ENCODE measurements at regions not wholly inside any gene's neighbourhood (a gene's known extent, or its start where the extent isn't known, plus 50 kb on each side); places are given as distances from the start of the nearest gene placed in this dataset.

DNA sequence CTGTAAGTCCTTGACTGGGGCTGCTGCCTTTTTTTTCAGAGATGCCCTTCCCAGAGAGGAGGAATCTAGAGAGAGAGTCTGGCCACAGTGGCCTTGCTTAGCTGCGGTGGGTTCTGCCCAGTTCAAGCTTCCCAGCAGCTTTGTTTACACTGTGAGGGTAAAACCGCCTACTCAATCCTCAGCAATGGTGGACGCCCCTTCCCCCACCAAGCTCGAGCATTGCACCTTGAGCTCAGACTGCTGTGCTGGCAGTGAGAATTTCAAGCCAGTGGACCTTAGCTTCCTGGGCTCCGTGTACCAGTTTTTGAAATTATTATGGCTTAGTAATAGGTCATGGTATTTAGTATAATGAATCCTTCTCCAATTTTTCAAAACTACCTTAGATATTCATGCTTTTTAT lies 395.4 kb downstream of the NPIPA7 start:
- no peaks in the 10 kb centered on the region for H3K4me1 Mint-ChIP-seq (ENCODE audit: insufficient read depth, unreplicated experiment)
- CTCF ChIA-PET, result no interaction called here
- BruUV-seq (replicated peaks), result no TSS peak

DNA sequence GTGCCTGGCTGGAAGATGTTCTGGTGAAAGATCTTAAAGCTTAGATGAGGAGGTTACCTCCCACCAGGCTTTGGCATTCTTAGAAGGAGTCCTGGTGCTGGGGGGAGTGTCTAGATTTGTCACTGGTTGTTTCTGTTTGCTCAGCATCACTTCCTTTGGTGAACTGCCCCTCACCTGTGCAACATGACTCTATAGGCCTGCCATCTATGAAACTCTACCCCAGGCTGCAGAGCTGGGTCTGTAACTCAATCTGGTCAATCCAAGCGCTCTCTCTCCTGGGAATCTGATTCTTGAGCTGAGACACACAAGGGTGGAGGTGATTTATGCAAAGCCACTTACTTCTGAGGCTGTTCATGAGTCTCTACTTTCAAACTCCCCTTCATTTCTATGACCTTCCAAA lies 399.4 kb downstream of the NPIPA7 start:
- TF ChIP-seq, protein P1, sequence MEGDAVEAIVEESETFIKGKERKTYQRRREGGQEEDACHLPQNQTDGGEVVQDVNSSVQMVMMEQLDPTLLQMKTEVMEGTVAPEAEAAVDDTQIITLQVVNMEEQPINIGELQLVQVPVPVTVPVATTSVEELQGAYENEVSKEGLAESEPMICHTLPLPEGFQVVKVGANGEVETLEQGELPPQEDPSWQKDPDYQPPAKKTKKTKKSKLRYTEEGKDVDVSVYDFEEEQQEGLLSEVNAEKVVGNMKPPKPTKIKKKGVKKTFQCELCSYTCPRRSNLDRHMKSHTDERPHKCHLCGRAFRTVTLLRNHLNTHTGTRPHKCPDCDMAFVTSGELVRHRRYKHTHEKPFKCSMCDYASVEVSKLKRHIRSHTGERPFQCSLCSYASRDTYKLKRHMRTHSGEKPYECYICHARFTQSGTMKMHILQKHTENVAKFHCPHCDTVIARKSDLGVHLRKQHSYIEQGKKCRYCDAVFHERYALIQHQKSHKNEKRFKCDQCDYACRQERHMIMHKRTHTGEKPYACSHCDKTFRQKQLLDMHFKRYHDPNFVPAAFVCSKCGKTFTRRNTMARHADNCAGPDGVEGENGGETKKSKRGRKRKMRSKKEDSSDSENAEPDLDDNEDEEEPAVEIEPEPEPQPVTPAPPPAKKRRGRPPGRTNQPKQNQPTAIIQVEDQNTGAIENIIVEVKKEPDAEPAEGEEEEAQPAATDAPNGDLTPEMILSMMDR (IDR thresholded peaks at IDR 0.05; ENCODE audit: unreplicated experiment), result no peak
- Mint-ChIP-seq H3K4me1 (ENCODE audit: insufficient read depth, unreplicated experiment) (no peaks in the 10 kb centered on the region), H3K27me3 (ENCODE audit: insufficient read depth, unreplicated experiment) (no peaks in the 10 kb centered on the region), H3K36me3 (ENCODE audit: insufficient read depth, unreplicated experiment) (no peaks in the 10 kb centered on the region), H3K4me3 (ENCODE audit: unreplicated experiment) (no peak overlapping the region), H3K27ac (ENCODE audit: low read depth, unreplicated experiment) (no peak overlapping the region), H3K9me3 (ENCODE audit: unreplicated experiment) (peaks cover 22% of the 10 kb centered on the region)
- BruUV-seq (replicated peaks), result no TSS peak
- intact Hi-C loops (cut with micrococcal nuclease), result no loop called here
- DNase-seq (ENCODE audit: unreplicated experiment), result no peak
- ChIA-PET CTCF (no interaction called here), POLR2A (no interaction called here)

More for the DNA sequence above, 395.4 kb downstream of the NPIPA7 start:
- Mint-ChIP-seq H3K27ac (ENCODE audit: low read depth, unreplicated experiment) (no peak overlapping the region), H3K9me3 (ENCODE audit: unreplicated experiment) (peaks cover 25% of the 10 kb centered on the region), H3K4me3 (ENCODE audit: unreplicated experiment) (no peak overlapping the region), H3K27me3 (ENCODE audit: insufficient read depth, unreplicated experiment) (no peaks in the 10 kb centered on the region), H3K36me3 (ENCODE audit: insufficient read depth, unreplicated experiment) (no peaks in the 10 kb centered on the region)
- TF ChIP-seq, protein P1 (IDR thresholded peaks at IDR 0.05; ENCODE audit: unreplicated experiment), result no peak
- POLR2A ChIA-PET, result no interaction called here
- DNase-seq (ENCODE audit: unreplicated experiment), result no peak
- intact Hi-C loops (cut with micrococcal nuclease), result no loop called here

DNA sequence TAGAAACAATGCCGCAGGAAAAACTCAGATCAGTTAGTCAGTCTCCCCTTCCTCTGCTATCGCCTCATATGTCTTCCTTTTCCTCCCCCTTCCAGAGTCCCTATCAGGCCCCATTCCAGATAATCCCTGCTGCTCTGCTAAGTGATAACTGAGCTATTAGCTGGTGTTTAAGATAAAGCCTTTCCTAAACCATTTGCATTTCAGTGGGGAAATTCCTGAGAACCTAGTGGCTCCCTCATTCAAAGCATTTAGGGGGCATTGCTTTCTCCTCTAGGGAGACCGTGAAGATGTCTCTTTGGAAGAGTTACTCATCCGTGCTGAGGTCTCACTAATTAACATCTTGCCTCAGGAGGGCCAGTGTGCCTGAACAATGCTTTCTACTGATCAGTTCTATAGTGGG lies 401.6 kb downstream of the NPIPA7 start:
- no peak overlapping the region for H3K4me3 Mint-ChIP-seq (ENCODE audit: unreplicated experiment)
- H3K4me1 Mint-ChIP-seq (ENCODE audit: insufficient read depth, unreplicated experiment), result no peaks in the 10 kb centered on the region
- POLR2A ChIA-PET, result no interaction called here
- no peak overlapping the region for H3K27ac Mint-ChIP-seq (ENCODE audit: low read depth, unreplicated experiment)
- intact Hi-C loops (cut with micrococcal nuclease), result no loop called here
- no TSS peak for BruUV-seq (replicated peaks)
- no peak for DNase-seq (ENCODE audit: unreplicated experiment)
- CTCF ChIA-PET, result no interaction called here
- H3K36me3 Mint-ChIP-seq (ENCODE audit: insufficient read depth, unreplicated experiment), result no peaks in the 10 kb centered on the region
- peaks cover 23% of the 10 kb centered on the region for H3K9me3 Mint-ChIP-seq (ENCODE audit: unreplicated experiment)
- TF ChIP-seq, protein P1 (IDR thresholded peaks at IDR 0.05; ENCODE audit: unreplicated experiment), result no peak
- H3K27me3 Mint-ChIP-seq (ENCODE audit: insufficient read depth, unreplicated experiment), result no peaks in the 10 kb centered on the region

DNA sequence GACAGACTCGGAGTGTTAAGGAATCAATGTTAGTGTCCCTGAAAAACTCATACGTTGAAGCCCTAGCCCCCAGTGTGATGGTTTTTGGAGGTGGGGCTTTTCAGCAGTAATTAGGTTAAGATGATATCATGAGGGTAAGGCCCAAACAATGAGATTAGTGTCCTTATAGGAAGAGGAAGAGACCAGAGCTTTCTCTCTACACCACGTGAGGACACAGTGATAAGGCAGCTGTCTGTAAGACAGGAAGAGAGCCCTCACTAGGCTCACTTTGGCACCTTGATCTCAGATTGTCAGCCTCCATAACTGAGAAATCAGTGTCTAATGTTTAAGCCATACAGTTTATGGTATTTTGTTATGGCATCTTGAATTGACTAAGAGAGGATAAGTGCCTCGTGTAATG lies 403.2 kb downstream of the NPIPA7 start:
- H3K36me3 Mint-ChIP-seq (ENCODE audit: insufficient read depth, unreplicated experiment), result no peaks in the 10 kb centered on the region
- no TSS peak for BruUV-seq (replicated peaks)
- H3K9me3 Mint-ChIP-seq (ENCODE audit: unreplicated experiment), result peaks cover 30% of the 10 kb centered on the region
- no peaks in the 10 kb centered on the region for H3K27me3 Mint-ChIP-seq (ENCODE audit: insufficient read depth, unreplicated experiment)
- no peak overlapping the region for H3K27ac Mint-ChIP-seq (ENCODE audit: low read depth, unreplicated experiment)
- CTCF ChIA-PET, result no interaction called here
- DNase-seq (ENCODE audit: unreplicated experiment), result no peak
- H3K4me1 Mint-ChIP-seq (ENCODE audit: insufficient read depth, unreplicated experiment), result no peaks in the 10 kb centered on the region
- intact Hi-C loops (cut with micrococcal nuclease), result no loop called here
- POLR2A ChIA-PET, result no interaction called here
- TF ChIP-seq, protein P1 (IDR thresholded peaks at IDR 0.05; ENCODE audit: unreplicated experiment), result no peak
- H3K4me3 Mint-ChIP-seq (ENCODE audit: unreplicated experiment), result no peak overlapping the region

All from MCF 10A (cell line).